BJ (cell line): ENCODE measurements at regions not wholly inside any gene's neighbourhood (a gene's known extent, or its start where the extent isn't known, plus 50 kb on each side); places are given as distances from the start of the nearest gene placed in this dataset.

ENCODE experiments used
- CTCF ChIA-PET: fragments of 350-600 bp; formaldehyde crosslinking; extraction: SDS; loops from one replicate; lab custom pipeline; 2021; ENCODE audit warnings: antibody characterized with exemption, inconsistent platforms; lab: Yijun Ruan, JAX
- POLR2A ChIA-PET: fragments of 300-600 bp; sonication (Branson Sonifier 250); formaldehyde crosslinking; extraction: SDS; loops from one replicate; lab custom pipeline; 2021; ENCODE audit warnings: antibody characterized with exemption; lab: Charles Lee
- DNase-seq: peaks from one replicate; pipeline ENCODE4 v3.0.0-alpha.2; 2011; ENCODE audit warnings: low read depth
- H3K27me3 ChIP-seq: 2 replicates; pipeline ENCODE4 v1.6.0; 2011; ENCODE audit warnings: low read length; ENCODE audit not compliant: control insufficient read depth, insufficient read depth
- H3K36me3 ChIP-seq: 2 replicates; pipeline ENCODE4 v1.5.1; 2011; ENCODE audit warnings: low read length; ENCODE audit not compliant: control insufficient read depth, insufficient read depth
- H3K4me3 ChIP-seq: 2 replicates; pipeline ENCODE4 v1.5.1; 2011; ENCODE audit warnings: low read depth, mild to moderate bottlenecking, control low read depth, low read length
- CTCF ChIP-seq: IDR thresholded peaks from 2 replicates; pipeline ENCODE4 v1.5.1; 2011; ENCODE audit warnings: low read depth, mild to moderate bottlenecking, control low read depth, inconsistent platforms, low read length, moderate library complexity; ENCODE audit not compliant: insufficient read depth

GRCh38 chr12:92524489-92524888 lies 178.3 kb upstream of the PLEKHG7 start:
- H3K4me3 ChIP-seq = no peak overlapping the region
- ChIA-PET POLR2A (interaction anchor here (0.6 kb wide), 1 partner anchor 8 kb away, joined by 3 read pairs; no protein-coding TSS in a partner anchor), CTCF (no interaction called here)
- TF ChIP-seq CTCF = no peak
- no peaks in the 10 kb centered on the region for H3K27me3 ChIP-seq
- no peaks in the 10 kb centered on the region for H3K36me3 ChIP-seq
- DNase-seq = no peak

- Histone ChIP-seq H3K27me3 (no peaks in the 10 kb centered on the region), H3K36me3 (no peaks in the 10 kb centered on the region), H3K4me3 (no peak overlapping the region)
- CTCF ChIA-PET = no interaction called here
- DNase-seq = no peak
- POLR2A ChIA-PET = no interaction called here
- no peak for TF ChIP-seq CTCF
These were observed 182.3 kb upstream of the PLEKHG7 start for GRCh38 chr12:92520511-92520910.

- DNase-seq = no peak
- ChIA-PET POLR2A (no interaction called here), CTCF (no interaction called here)
- H3K36me3 ChIP-seq = no peaks in the 10 kb centered on the region
- no peaks in the 10 kb centered on the region for H3K27me3 ChIP-seq
- H3K4me3 ChIP-seq = no peak overlapping the region
- no peak for TF ChIP-seq CTCF
These were observed 183.5 kb upstream of the PLEKHG7 start for GRCh38 chr12:92519284-92519683.

GRCh38 chr12:92518071-92518470 lies 184.7 kb upstream of the PLEKHG7 start:
- no peak for TF ChIP-seq CTCF
- no peak for DNase-seq
- CTCF ChIA-PET = no interaction called here
- Histone ChIP-seq H3K36me3 (no peaks in the 10 kb centered on the region), H3K4me3 (no peak overlapping the region), H3K27me3 (no peaks in the 10 kb centered on the region)
- POLR2A ChIA-PET = no interaction called here

GRCh38 chr12:92516277-92516600 lies 186.6 kb upstream of the PLEKHG7 start:
- no peak for TF ChIP-seq CTCF
- Histone ChIP-seq H3K36me3 (no peaks in the 10 kb centered on the region), H3K27me3 (no peaks in the 10 kb centered on the region), H3K4me3 (no peak overlapping the region)
- POLR2A ChIA-PET = interaction anchor here (0.6 kb wide), 1 partner anchor 8 kb away, joined by 3 read pairs; no protein-coding TSS in a partner anchor
- no peak for DNase-seq
- CTCF ChIA-PET = interaction anchor here (0.6 to 1.1 kb wide), 4 partner anchors 10 to 58 kb away, joined by 3 to 5 read pairs (median 4); no protein-coding TSS in a partner anchor
